HG02642 (cell line): ENCODE measurements at regions not wholly inside any gene's neighbourhood (a gene's known extent, or its start where the extent isn't known, plus 50 kb on each side); places are given as distances from the start of the nearest gene placed in this dataset.
"Not testable (repeated sequence)": the region's sequence is repeated elsewhere in the genome, so short reads cannot be mapped to it uniquely, and the experiment has no call there.

ENCODE experiments used
- ATAC-seq: cut with Tn5 transposase; IDR thresholded peaks from one replicate; pipeline ENCODE4 v1.9.1; 2021; ENCODE audit warnings: mild to moderate bottlenecking; ENCODE audit not compliant: unreplicated experiment, poor library complexity

- no peak for ATAC-seq
Measured at GRCh38 chr13:44757671-44758070, 181.5 kb upstream of the TSC22D1 start.

DNA sequence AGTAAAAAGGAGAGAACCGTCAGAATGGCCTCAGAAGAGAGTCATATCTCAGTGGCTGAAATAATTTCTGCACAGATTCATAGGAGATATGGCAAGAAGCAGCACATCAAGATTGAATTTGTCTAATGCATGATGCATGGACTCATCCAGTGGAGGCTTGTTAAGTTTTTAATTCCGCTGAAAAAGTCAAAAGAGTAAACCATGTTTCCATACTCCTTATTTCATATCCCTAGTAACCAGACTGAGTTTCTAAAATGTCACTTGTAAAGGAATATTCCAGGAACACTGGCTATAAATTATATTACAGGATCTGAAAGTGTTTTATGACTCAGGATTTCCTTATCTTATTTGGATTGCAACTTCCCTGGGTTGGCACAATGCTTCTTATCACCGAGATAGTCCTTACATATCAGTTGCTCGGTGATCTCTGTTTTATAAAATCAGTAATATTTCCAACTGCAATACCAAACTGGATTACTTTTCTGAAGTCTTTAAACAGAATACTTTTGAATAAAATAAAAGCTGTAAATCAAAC lies 180.2 kb upstream of the TSC22D1 start:
- ATAC-seq, result no peak

DNA sequence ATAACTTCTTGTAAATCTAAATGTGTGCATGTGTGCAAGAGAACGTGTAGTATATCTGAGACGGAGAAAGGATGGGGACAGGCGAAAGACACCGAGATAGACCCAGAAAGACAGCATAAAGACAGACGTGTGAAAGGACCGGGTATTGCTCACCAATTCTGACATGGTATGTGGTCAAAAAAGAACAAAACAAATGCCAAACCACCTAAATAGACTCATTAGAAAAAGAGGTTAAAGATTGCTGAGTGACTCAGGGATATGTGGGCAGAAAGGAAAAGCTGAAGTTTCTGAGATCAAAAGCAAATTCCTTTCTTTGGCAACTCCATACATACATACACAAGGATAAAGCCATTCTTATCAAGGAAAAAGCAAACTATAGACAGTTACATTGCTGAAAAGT lies 179.7 kb upstream of the TSC22D1 start:
- ATAC-seq, result no peak

GRCh38 chr13:44752164-44752563 lies 176.0 kb upstream of the TSC22D1 start:
- ATAC-seq, result no peak

DNA sequence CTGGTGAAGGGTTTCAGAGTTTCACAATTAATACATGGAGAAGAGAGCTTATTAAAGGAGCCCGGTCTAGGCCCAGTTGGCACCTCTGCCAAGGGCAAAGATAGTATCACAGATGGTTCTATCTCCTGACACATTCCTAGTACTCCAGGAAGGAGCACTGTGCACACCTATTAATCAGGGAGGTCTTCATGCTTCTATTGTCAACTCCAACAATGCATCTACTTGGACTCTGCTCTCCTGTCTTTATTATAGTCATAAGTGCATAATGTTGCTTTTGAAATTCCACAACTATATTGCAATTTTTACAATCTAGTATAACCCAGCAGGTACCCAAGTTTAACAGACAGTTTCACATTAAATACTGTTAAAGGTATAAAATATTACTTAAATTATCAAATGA lies 174.5 kb upstream of the TSC22D1 start:
- ATAC-seq, result no peak

- ATAC-seq, result no peak
Measured at GRCh38 chr13:44749906-44750305, 173.8 kb upstream of the TSC22D1 start.

DNA sequence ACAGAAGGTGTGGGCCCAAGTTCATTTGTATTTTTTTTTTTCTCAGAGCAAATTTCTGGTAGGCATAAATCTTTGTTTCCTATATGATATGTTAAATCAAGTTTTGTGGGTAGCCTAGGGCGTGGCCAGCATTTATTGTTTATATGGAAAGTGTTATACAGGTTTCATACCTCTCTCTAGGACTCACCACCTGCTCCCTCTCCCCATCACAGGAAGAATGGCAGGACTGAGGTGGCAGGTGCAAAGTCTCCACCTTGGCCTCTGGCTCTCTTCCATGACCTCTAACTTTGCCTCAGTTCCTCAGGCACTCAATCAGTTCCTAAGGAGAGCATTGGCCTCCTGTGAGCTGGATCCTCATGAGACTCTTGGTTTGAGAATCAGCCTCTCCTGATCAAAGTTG lies 172.3 kb upstream of the TSC22D1 start:
- ATAC-seq, result no peak

GRCh38 chr13:44747179-44747578 lies 171.0 kb upstream of the TSC22D1 start:
- no peak for ATAC-seq

- ATAC-seq, result no peak
Measured at GRCh38 chr13:44746690-44747089, 170.6 kb upstream of the TSC22D1 start.

- ATAC-seq, result no peak
Measured at GRCh38 chr13:44744880-44745633, 168.9 kb upstream of the TSC22D1 start.

DNA sequence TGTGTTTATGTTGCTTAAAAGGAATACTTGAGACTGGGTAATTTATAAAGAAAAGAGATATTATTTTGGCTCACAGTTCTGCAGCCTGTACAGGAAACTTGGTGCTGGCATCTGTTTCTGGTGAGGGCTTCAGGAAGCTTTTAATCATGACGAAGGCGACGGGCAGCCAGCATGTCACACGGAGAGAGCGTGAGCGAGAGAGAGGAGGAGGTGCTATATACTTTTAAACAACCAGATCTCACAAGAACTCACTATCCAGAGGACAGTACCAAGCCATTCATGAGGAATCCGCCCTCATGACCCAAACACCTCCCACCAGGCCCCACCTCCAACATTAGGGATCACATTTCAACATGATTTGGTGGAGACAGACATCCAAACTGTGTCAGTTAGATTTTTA lies 163.4 kb upstream of the TSC22D1 start:
- no peak for ATAC-seq

DNA sequence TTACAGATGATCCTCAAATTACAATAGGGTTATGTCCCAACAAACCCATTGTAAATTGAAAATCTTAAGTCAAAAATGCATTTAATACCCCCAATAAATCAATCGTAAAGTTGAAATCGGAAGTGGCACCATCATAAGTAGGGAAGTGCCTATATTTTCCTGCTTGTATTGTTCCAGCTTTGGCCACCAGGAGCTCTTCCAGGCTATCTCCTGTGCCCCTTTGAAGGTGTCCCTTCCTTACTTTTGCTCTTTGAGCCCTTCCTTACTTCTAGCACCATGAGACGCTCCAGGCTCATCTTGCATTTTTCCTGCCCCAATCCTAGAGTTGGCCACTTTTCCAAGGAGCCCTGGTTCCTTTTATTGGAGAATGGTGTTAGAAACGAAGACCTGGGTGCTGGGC lies 163.0 kb upstream of the TSC22D1 start:
- ATAC-seq, result no peak

DNA sequence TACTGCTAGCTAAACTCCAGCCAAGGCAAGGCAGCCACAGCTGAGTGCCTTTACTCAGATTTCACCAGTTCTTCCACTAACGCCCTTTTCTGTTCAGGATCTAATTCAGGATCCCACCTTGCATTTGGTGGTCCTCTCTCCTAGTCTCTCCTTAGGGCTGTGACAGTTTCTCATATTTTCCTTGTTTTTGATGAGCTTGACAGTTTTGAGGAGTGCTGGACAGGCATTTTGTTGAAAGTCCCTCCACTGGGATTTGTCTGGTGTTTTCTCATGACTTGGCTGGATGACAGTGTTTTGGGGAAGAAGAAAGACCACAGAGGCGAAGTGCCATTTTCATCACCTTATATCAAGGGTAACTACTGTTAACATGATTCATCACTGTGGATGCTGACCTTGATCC lies 162.3 kb upstream of the TSC22D1 start:
- no peak for ATAC-seq

DNA sequence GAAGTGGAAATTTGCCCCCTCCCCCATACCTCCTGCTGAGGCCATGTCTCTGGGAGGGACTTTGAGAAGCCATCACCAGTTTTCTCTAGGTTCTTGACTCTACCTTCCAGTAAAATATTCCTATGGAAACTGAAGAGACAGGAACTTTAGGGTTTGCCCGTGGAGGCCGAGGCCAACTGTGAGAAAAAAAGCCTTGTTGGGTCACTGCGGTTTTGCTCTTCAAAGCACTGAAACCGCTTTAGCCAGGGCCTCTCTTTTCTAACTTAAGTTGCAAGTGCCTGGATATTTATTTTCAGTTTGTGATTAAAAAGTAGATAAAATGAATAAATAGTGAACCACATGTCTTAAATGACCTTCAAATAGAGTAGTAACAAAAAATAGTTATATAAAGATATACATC lies 159.7 kb upstream of the TSC22D1 start:
- ATAC-seq, result no peak

DNA sequence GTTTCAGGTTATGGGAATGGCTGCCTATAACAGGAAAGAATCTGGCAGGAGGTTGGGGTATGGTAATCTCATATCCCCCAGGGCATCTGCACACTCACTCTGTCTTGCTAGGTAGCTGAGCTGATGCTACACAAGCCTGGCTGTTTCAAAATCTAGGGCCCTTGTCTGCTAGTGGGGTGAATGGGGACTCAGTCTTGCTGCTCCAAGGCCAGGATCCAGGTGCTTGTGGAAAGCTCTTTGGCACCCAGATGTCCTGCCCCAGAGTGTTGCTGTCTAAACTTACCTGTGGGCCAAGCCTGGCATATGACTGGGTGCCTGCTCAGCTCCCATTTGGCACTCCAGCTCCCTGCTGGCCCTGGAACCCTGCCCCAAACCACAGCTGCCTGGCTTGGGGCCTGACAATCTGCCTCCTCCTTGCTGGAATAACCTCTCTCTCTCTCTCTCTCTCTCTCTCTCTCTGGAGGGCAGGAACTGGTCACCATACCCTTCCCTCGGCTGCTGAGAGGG lies 158.1 kb upstream of the TSC22D1 start:
- no peak for ATAC-seq

DNA sequence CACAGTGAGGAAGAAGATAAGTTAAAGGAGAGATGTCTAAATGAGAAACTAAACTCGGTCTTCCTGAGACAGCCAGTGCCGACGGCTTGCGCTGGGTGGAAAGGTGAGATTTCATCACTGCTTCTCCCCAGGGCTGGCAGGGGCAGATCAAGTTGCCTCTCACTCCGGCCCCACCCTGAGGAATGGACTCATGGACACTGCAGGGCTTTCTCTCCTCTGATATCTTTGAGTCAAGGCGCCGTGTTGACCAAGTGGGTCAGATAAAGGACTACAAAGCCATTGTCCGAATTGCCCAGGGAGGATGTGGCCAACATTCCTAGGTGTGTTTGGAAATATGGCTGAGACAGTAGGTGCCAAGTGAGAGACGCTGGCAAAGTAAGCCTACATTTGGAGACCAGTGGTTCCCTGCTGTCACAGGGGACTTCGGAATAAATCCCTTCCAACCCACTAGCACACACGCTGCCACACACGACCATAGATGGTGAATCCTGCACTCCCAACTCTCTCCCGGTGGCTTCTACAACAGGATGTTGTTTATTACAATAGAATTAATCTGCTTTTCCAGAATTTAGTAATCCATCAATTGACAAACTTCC lies 156.5 kb upstream of the TSC22D1 start:
- no peak for ATAC-seq

- no peak for ATAC-seq
Measured at GRCh38 chr13:44730851-44731250, 154.7 kb upstream of the TSC22D1 start.

GRCh38 chr13:44730099-44730498 lies 154.0 kb upstream of the TSC22D1 start:
- no peak for ATAC-seq

DNA sequence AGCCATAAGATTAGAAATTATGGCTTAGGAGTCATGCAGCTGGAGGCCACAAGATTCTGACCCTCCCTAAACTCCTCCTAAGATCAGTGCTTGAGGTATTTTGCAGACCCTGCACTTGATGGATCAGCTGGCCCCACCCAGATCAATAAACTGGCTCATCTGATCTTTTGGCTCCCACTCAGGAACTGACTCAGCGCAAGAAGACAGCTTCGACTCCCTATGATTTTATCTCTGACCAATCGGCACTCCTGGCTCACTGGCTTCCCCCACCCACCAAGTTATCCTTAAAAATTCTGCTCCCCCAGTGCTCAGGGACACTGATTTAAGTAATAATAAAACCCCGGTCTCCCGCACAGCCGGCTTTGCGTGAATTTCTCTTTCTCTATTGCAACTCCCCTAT lies 151.5 kb upstream of the TSC22D1 start:
- ATAC-seq, result not testable (repeated sequence)

DNA sequence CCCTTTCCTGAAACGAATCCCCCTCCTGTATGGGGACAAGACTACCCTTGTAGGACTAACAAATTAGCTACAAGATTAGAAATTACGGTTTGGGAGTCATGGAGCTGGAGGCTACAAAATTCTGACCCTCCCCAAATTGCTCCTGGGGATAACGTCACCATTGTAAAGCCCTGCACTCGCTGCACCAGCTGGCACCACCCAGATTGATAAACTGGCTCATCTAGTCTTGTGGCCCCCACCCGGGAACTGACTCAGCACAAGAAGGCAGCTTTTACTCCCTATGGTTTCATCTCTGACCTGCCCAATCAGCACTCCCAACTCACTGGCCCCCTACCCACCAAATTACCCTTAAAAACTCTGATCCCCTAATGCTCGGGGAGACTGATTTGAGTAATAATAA lies 150.6 kb upstream of the TSC22D1 start:
- no peak for ATAC-seq

DNA sequence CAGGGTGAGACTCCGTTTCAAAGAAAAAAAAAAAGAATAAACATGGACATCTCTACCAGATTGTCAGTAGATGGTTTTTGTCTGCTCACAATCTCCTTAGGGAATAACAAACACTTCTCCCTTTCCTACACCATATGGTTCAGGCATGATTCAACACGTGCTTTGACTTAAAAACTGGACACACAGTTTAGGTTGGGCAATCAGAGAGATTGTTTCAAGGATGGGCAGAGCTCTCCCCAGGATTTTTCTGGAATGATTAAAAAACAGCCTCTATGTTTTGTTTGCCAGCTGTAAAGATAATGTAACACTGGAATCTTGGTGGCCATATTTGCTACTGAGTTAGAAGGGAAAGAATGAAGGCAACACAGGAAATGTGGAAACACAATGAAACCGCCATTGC lies 150.1 kb upstream of the TSC22D1 start:
- ATAC-seq, result no peak
